ENCODE measurements at regions not wholly inside any gene's neighbourhood (a gene's known extent, or its start where the extent isn't known, plus 50 kb on each side); places are given as distances from the start of the nearest gene placed in this dataset.

DNA sequence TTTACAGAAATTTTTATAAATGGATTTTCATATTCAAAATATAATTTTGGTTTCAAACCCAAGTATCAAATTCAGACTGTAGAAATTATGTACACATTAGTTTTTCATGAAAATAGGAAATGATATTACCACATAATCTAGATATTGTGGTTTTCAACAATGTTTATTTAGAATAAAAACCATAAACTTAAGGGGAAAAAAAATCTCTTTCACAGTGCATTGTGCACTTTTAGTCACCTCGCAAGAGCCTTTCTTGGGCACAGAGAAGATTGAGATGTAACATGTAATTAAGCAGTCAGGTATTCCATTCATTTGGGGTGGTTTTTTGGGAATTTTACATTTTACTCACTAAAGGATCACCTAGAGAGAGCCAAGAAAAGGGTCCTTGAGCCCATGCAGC is 104.0 kb downstream of the TANC2 start:
- no peak overlapping the region for H2AFZ ChIP-seq (ENCODE audit: low read length)
- H4K91ac ChIP-seq (ENCODE audit: low read depth, low read length, poor library complexity), result no peak overlapping the region
- no peak overlapping the region for H2BK15ac ChIP-seq (ENCODE audit: low read length)
- WGBS, 2 donors (ENCODE audit: extremely low coverage in 2 of 2, insufficient read length in 2 of 2, insufficient replicate concordance in 1 of 2), result no CpG with 5 or more reads among the region's 1 CpG
- no peak overlapping the region for H3K14ac ChIP-seq (ENCODE audit: low read length)
- no peak overlapping the region for H3K4ac ChIP-seq (ENCODE audit: low read length)
- peak overlapping the region; percentile 82 for H3K27ac ChIP-seq (replicated peaks; ENCODE audit: low read length)
- H3K4me2 ChIP-seq (ENCODE audit: insufficient read depth, low read length, poor library complexity, severe bottlenecking), result peak overlapping the region; percentile 11
- no peaks in the 10 kb centered on the region for H3K27me3 ChIP-seq (ENCODE audit: control insufficient read depth in 3 of 3, insufficient read depth in 3 of 3, low read depth in 1 of 3, low read length in 3 of 3)
- H3K9me3 ChIP-seq (replicated peaks in 1 of 2; ENCODE audit: control insufficient read depth in 2 of 2, insufficient read depth in 1 of 2, low read depth in 1 of 2, low read length in 2 of 2), result no peaks in the 10 kb centered on the region
- H3K23ac ChIP-seq (ENCODE audit: low read depth, low read length, poor library complexity), result no peak overlapping the region
- H2BK12ac ChIP-seq (ENCODE audit: low read length), result no peak overlapping the region
- no peak overlapping the region for H2BK120ac ChIP-seq (ENCODE audit: low read depth, low read length)
- no peak for DNase-seq (ENCODE audit: low spot score)
- no peaks in the 10 kb centered on the region for H3K36me3 ChIP-seq (replicated peaks in 1 of 2; ENCODE audit: control insufficient read depth in 2 of 2, insufficient read depth in 2 of 2, low read length in 2 of 2)
- H2AK5ac ChIP-seq (ENCODE audit: low read depth, low read length), result no peak overlapping the region
- H2BK5ac ChIP-seq (ENCODE audit: low read length), result no peak overlapping the region
- H3K18ac ChIP-seq (ENCODE audit: low read length), result no peak overlapping the region
- H3K4me1 ChIP-seq (ENCODE audit: control insufficient read depth in 2 of 2, insufficient read depth in 1 of 2, low read depth in 1 of 2, low read length in 2 of 2), result peaks cover 0 to 2% of the 10 kb centered on the region in 2 donors
- H3K9ac ChIP-seq (ENCODE audit: low read depth, low read length, poor library complexity), result no peak overlapping the region
- H3K79me1 ChIP-seq (ENCODE audit: low read depth, low read length), result peaks cover 4% of the 10 kb centered on the region
- H3K4me3 ChIP-seq (ENCODE audit: low read length in 2 of 2), result no peak overlapping the region
- no peak overlapping the region for H4K8ac ChIP-seq (ENCODE audit: low read depth, low read length)

DNA sequence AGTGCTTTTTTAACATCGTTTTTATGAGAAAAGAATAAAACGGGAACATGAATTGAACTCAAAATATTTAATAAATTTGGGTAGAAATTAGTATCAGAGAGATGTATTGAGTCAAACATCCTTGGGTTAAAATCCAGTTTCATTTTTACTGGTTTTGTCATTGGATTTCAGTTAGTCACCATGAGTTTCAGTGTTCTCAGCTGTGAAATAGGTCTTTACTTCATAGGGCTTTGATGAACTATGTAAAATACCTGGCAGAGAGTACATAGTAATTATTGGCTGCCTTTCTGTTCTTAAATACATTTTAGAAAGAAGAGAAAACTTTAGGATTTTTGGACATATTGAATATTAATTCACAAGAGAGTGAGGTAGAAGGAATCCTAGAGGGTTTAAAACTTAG is 105.8 kb downstream of the TANC2 start:
- no peak overlapping the region for H2BK15ac ChIP-seq (ENCODE audit: low read length)
- H3K14ac ChIP-seq (ENCODE audit: low read length), result no peak overlapping the region
- H3K9ac ChIP-seq (ENCODE audit: low read depth, low read length, poor library complexity), result no peak overlapping the region
- H2AK5ac ChIP-seq (ENCODE audit: low read depth, low read length), result no peak overlapping the region
- H3K27ac ChIP-seq (replicated peaks; ENCODE audit: low read length), result no peak overlapping the region
- H3K4ac ChIP-seq (ENCODE audit: low read length), result no peak overlapping the region
- H2AFZ ChIP-seq (ENCODE audit: low read length), result no peak overlapping the region
- no peaks in the 10 kb centered on the region for H3K36me3 ChIP-seq (replicated peaks in 1 of 2; ENCODE audit: control insufficient read depth in 2 of 2, insufficient read depth in 2 of 2, low read length in 2 of 2)
- no peak overlapping the region for H4K91ac ChIP-seq (ENCODE audit: low read depth, low read length, poor library complexity)
- no peak for DNase-seq (ENCODE audit: low spot score)
- WGBS, 2 donors (ENCODE audit: extremely low coverage in 2 of 2, insufficient read length in 2 of 2, insufficient replicate concordance in 1 of 2), result no CpG with 5 or more reads among the region's 2 CpGs
- no peak overlapping the region for H4K8ac ChIP-seq (ENCODE audit: low read depth, low read length)
- no peak overlapping the region for H3K4me2 ChIP-seq (ENCODE audit: insufficient read depth, low read length, poor library complexity, severe bottlenecking)
- H2BK120ac ChIP-seq (ENCODE audit: low read depth, low read length), result no peak overlapping the region
- H3K27me3 ChIP-seq (ENCODE audit: control insufficient read depth in 3 of 3, insufficient read depth in 3 of 3, low read depth in 1 of 3, low read length in 3 of 3), result no peaks in the 10 kb centered on the region
- H2BK5ac ChIP-seq (ENCODE audit: low read length), result no peak overlapping the region
- H3K79me1 ChIP-seq (ENCODE audit: low read depth, low read length), result no peaks in the 10 kb centered on the region
- no peak overlapping the region for H3K23ac ChIP-seq (ENCODE audit: low read depth, low read length, poor library complexity)
- no peak overlapping the region for H3K18ac ChIP-seq (ENCODE audit: low read length)
- H3K9me3 ChIP-seq (replicated peaks in 1 of 2; ENCODE audit: control insufficient read depth in 2 of 2, insufficient read depth in 1 of 2, low read depth in 1 of 2, low read length in 2 of 2), result no peaks in the 10 kb centered on the region
- H3K4me3 ChIP-seq (ENCODE audit: low read length in 2 of 2), result no peak overlapping the region
- no peak overlapping the region for H2BK12ac ChIP-seq (ENCODE audit: low read length)
- H3K4me1 ChIP-seq (ENCODE audit: control insufficient read depth in 2 of 2, insufficient read depth in 1 of 2, low read depth in 1 of 2, low read length in 2 of 2), result peaks cover under 1 to 2% of the 10 kb centered on the region in 2 donors

DNA sequence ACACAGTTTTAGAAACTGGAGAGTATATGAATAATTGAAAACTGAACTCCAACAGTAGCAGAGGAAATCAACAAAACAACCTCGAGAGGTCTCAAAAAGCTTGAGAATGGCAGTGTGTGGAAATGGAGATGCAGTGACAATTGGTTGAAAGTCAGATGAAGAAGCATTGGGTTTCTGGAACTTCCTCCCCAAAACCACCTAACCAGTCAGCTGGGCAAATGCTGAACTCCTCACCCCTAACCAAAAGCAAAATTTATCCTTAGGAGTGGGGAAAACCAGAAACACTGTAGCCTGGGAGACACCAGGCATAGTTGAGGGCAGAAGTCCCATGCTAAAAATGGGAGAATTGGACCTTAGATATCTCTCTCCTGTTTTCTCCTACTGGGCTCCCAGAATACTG is 109.9 kb downstream of the TANC2 start:
- no peak overlapping the region for H2BK15ac ChIP-seq (ENCODE audit: low read length)
- no peak overlapping the region for H2BK5ac ChIP-seq (ENCODE audit: low read length)
- H4K91ac ChIP-seq (ENCODE audit: low read depth, low read length, poor library complexity), result no peak overlapping the region
- no peaks in the 10 kb centered on the region for H3K9me3 ChIP-seq (replicated peaks in 1 of 2; ENCODE audit: control insufficient read depth in 2 of 2, insufficient read depth in 1 of 2, low read depth in 1 of 2, low read length in 2 of 2)
- H2BK120ac ChIP-seq (ENCODE audit: low read depth, low read length), result no peak overlapping the region
- no peak overlapping the region for H3K18ac ChIP-seq (ENCODE audit: low read length)
- H2AK5ac ChIP-seq (ENCODE audit: low read depth, low read length), result no peak overlapping the region
- H2AFZ ChIP-seq (ENCODE audit: low read length), result no peak overlapping the region
- no CpG with 5 or more reads among the region's 1 CpG for WGBS, 2 donors (ENCODE audit: extremely low coverage in 2 of 2, insufficient read length in 2 of 2, insufficient replicate concordance in 1 of 2)
- no peak overlapping the region for H3K4me3 ChIP-seq (ENCODE audit: low read length in 2 of 2)
- no peak overlapping the region for H3K4ac ChIP-seq (ENCODE audit: low read length)
- H2BK12ac ChIP-seq (ENCODE audit: low read length), result no peak overlapping the region
- H3K14ac ChIP-seq (ENCODE audit: low read length), result no peak overlapping the region
- H3K9ac ChIP-seq (ENCODE audit: low read depth, low read length, poor library complexity), result no peak overlapping the region
- no peaks in the 10 kb centered on the region for H3K27me3 ChIP-seq (ENCODE audit: control insufficient read depth in 3 of 3, insufficient read depth in 3 of 3, low read depth in 1 of 3, low read length in 3 of 3)
- H3K36me3 ChIP-seq (replicated peaks in 1 of 2; ENCODE audit: control insufficient read depth in 2 of 2, insufficient read depth in 2 of 2, low read length in 2 of 2), result no peaks in the 10 kb centered on the region
- no peak overlapping the region for H4K8ac ChIP-seq (ENCODE audit: low read depth, low read length)
- no peak overlapping the region for H3K4me2 ChIP-seq (ENCODE audit: insufficient read depth, low read length, poor library complexity, severe bottlenecking)
- DNase-seq (ENCODE audit: low spot score), result no peak
- no peak overlapping the region for H3K23ac ChIP-seq (ENCODE audit: low read depth, low read length, poor library complexity)
- no peaks in the 10 kb centered on the region for H3K79me1 ChIP-seq (ENCODE audit: low read depth, low read length)
- peaks cover 2% of the 10 kb centered on the region in 2 donors for H3K4me1 ChIP-seq (ENCODE audit: control insufficient read depth in 2 of 2, insufficient read depth in 1 of 2, low read depth in 1 of 2, low read length in 2 of 2)
- H3K27ac ChIP-seq (replicated peaks; ENCODE audit: low read length), result no peak overlapping the region

DNA sequence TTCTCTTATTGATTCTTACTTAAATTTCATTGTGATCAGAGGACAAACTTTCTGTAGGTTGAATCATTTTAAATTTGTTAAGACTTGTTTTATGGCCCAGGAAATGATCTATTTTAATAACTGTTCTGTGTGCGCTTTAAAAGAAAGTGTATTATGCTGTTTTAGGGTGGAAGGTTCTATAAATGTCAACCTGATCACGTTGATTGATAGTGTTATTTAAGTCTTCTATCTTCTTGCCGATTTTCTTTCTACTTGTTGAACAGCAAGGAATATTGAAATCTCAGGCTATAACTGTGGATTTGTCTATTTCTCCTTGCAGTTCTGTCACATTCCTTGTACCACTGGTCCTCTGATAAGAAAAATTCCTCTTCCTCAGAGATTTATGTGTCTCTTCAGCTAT is 112.7 kb downstream of the TANC2 start:
- no peak overlapping the region for H3K18ac ChIP-seq (ENCODE audit: low read length)
- H3K27ac ChIP-seq (replicated peaks; ENCODE audit: low read length), result no peak overlapping the region
- H3K14ac ChIP-seq (ENCODE audit: low read length), result no peak overlapping the region
- H3K23ac ChIP-seq (ENCODE audit: low read depth, low read length, poor library complexity), result no peak overlapping the region
- H3K9me3 ChIP-seq (replicated peaks in 1 of 2; ENCODE audit: control insufficient read depth in 2 of 2, insufficient read depth in 1 of 2, low read depth in 1 of 2, low read length in 2 of 2), result no peaks in the 10 kb centered on the region
- no peak overlapping the region for H4K8ac ChIP-seq (ENCODE audit: low read depth, low read length)
- no peaks in the 10 kb centered on the region for H3K79me1 ChIP-seq (ENCODE audit: low read depth, low read length)
- H3K4ac ChIP-seq (ENCODE audit: low read length), result no peak overlapping the region
- no peak overlapping the region for H2BK12ac ChIP-seq (ENCODE audit: low read length)
- no peaks in the 10 kb centered on the region for H3K27me3 ChIP-seq (ENCODE audit: control insufficient read depth in 3 of 3, insufficient read depth in 3 of 3, low read depth in 1 of 3, low read length in 3 of 3)
- no peak overlapping the region for H4K91ac ChIP-seq (ENCODE audit: low read depth, low read length, poor library complexity)
- no peak for DNase-seq (ENCODE audit: low spot score)
- H3K36me3 ChIP-seq (replicated peaks in 1 of 2; ENCODE audit: control insufficient read depth in 2 of 2, insufficient read depth in 2 of 2, low read length in 2 of 2), result no peaks in the 10 kb centered on the region
- H3K4me3 ChIP-seq (ENCODE audit: low read length in 2 of 2), result no peak overlapping the region
- no peak overlapping the region for H2AFZ ChIP-seq (ENCODE audit: low read length)
- no peak overlapping the region for H3K4me2 ChIP-seq (ENCODE audit: insufficient read depth, low read length, poor library complexity, severe bottlenecking)
- peaks cover 0 to 2% of the 10 kb centered on the region in 2 donors for H3K4me1 ChIP-seq (ENCODE audit: control insufficient read depth in 2 of 2, insufficient read depth in 1 of 2, low read depth in 1 of 2, low read length in 2 of 2)
- H3K9ac ChIP-seq (ENCODE audit: low read depth, low read length, poor library complexity), result no peak overlapping the region
- no peak overlapping the region for H2BK15ac ChIP-seq (ENCODE audit: low read length)
- WGBS, 2 donors (ENCODE audit: extremely low coverage in 2 of 2, insufficient read length in 2 of 2, insufficient replicate concordance in 1 of 2), result no CpG with 5 or more reads among the region's 3 CpGs
- H2AK5ac ChIP-seq (ENCODE audit: low read depth, low read length), result no peak overlapping the region
- H2BK120ac ChIP-seq (ENCODE audit: low read depth, low read length), result no peak overlapping the region
- H2BK5ac ChIP-seq (ENCODE audit: low read length), result no peak overlapping the region

Measured in neuronal stem cell (in vitro differentiated cells).